ENCODE measurements at regions not wholly inside any gene's neighbourhood (a gene's known extent, or its start where the extent isn't known, plus 50 kb on each side); places are given as distances from the start of the nearest gene placed in this dataset.

GRCh38 chr1:57696043-57696442 lies 272.2 kb upstream of the DAB1 start:
- TF ChIP-seq REST (IDR thresholded peaks at IDR 0.05; ENCODE audit: insufficient read depth in 1 of 2, low read depth in 2 of 2, low read length in 2 of 2) = no peak
- TF ChIP-seq SIN3A (IDR thresholded peaks at IDR 0.05; ENCODE audit: borderline replicate concordance, insufficient read depth, low read length) = no peak
- no peak for TF ChIP-seq TAF1 (IDR thresholded peaks at IDR 0.05; ENCODE audit: borderline replicate concordance, insufficient read depth, low read length)
